ENCODE measurements at regions not wholly inside any gene's neighbourhood (a gene's known extent, or its start where the extent isn't known, plus 50 kb on each side); places are given as distances from the start of the nearest gene placed in this dataset.

DNA sequence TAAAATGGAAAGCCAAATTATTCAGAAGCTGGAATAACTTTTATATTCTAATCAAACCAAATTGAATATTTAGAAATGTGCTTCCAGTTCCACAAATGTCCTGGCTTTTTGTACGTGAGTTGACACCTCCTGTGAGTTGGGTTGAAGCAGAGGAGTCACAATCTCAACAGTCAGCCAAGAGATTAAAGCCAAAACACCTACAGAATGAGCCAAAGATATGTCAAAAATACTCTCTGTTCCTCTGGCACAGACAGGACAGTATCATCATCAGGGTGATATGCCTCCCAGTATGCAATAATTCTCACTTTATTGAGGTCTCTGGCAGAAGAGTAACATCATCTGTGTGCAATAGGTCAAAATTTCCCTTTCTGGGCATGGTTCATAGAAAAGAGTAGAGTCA lies 914.3 kb upstream of the AMELY start:
- no peaks in the 10 kb centered on the region for H3K4me1 Mint-ChIP-seq
- no peaks in the 10 kb centered on the region for H3K27me3 Mint-ChIP-seq
- H3K36me3 Mint-ChIP-seq (ENCODE audit: low read depth), result no peaks in the 10 kb centered on the region
- no peak overlapping the region for H3K4me3 Mint-ChIP-seq
- H3K9me3 Mint-ChIP-seq, result no peaks in the 10 kb centered on the region
- no peak for ATAC-seq (replicated peaks)
- no peak overlapping the region for H3K27ac Mint-ChIP-seq

- ATAC-seq (replicated peaks), result peak; percentile 35
- H3K4me1 Mint-ChIP-seq, result no peaks in the 10 kb centered on the region
- no peaks in the 10 kb centered on the region for H3K9me3 Mint-ChIP-seq
Measured at GRCh38 chrY:7821295-7822035, 909.9 kb upstream of the AMELY start.

DNA sequence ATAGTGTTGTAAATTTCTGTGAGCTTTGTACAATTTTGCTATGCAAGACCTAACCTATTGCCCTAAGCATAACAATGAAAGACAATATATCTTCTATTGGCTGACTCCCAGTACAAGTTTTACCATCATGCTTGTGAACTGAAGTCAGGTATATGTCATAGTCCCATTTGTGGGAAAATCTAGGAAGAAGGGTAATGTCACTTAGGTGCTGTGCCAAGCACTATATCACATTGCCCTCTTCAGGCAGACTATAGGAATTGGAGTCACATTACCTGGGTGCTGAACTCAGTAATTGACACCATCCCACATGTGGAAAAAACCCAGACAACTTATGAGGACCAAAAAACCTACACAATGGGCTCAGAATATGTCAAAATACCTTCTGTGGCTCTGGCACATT lies 907.4 kb upstream of the AMELY start:
- no peaks in the 10 kb centered on the region for H3K27me3 Mint-ChIP-seq
- no peaks in the 10 kb centered on the region for H3K9me3 Mint-ChIP-seq
- H3K27ac Mint-ChIP-seq, result no peak overlapping the region

More at GRCh38 chrY:7821295-7822035, 909.9 kb upstream of the AMELY start:
- Mint-ChIP-seq H3K27me3 (no peaks in the 10 kb centered on the region), H3K36me3 (ENCODE audit: low read depth) (no peaks in the 10 kb centered on the region), H3K27ac (peak overlapping the region; percentile 30), H3K4me3 (no peak overlapping the region)

GRCh38 chrY:7816567-7816966 lies 905.0 kb upstream of the AMELY start:
- Mint-ChIP-seq H3K4me1 (no peaks in the 10 kb centered on the region), H3K9me3 (no peaks in the 10 kb centered on the region), H3K4me3 (no peak overlapping the region), H3K27ac (no peak overlapping the region), H3K36me3 (ENCODE audit: low read depth) (no peaks in the 10 kb centered on the region), H3K27me3 (no peaks in the 10 kb centered on the region)
- peak; percentile 40 for ATAC-seq (replicated peaks)

More for the DNA sequence above, 907.4 kb upstream of the AMELY start:
- Mint-ChIP-seq H3K4me3 (no peak overlapping the region), H3K36me3 (ENCODE audit: low read depth) (no peaks in the 10 kb centered on the region), H3K4me1 (no peaks in the 10 kb centered on the region)
- ATAC-seq (replicated peaks), result peak; percentile 29

GRCh38 chrY:7815921-7816320 lies 904.4 kb upstream of the AMELY start:
- Mint-ChIP-seq H3K4me3 (no peak overlapping the region), H3K9me3 (no peaks in the 10 kb centered on the region), H3K36me3 (ENCODE audit: low read depth) (no peaks in the 10 kb centered on the region), H3K27me3 (no peaks in the 10 kb centered on the region), H3K4me1 (no peaks in the 10 kb centered on the region), H3K27ac (no peak overlapping the region)
- ATAC-seq (replicated peaks), result no peak

DNA sequence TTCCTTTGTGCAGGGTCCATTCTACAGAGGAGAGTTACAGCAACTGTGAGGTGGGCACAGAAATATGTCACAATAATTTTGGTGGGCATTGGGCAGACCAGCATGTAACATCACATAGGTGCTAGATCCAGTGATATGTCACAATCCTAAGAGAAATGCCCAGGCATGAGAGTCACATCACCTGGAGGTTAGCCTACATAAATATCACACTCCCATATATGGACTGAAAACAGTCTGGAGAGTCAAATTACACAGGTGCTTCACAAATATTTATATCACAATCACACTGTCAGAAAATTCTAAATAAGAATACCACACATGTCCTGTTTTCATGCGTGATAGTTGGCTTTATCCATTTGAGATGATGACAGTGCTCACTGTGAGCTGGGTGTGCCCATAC lies 903.7 kb upstream of the AMELY start:
- H3K36me3 Mint-ChIP-seq (ENCODE audit: low read depth), result no peaks in the 10 kb centered on the region
- no peak overlapping the region for H3K27ac Mint-ChIP-seq
- no peak overlapping the region for H3K4me3 Mint-ChIP-seq
- H3K9me3 Mint-ChIP-seq, result no peaks in the 10 kb centered on the region
- H3K4me1 Mint-ChIP-seq, result no peaks in the 10 kb centered on the region
- H3K27me3 Mint-ChIP-seq, result no peaks in the 10 kb centered on the region
- no peak for ATAC-seq (replicated peaks)

DNA sequence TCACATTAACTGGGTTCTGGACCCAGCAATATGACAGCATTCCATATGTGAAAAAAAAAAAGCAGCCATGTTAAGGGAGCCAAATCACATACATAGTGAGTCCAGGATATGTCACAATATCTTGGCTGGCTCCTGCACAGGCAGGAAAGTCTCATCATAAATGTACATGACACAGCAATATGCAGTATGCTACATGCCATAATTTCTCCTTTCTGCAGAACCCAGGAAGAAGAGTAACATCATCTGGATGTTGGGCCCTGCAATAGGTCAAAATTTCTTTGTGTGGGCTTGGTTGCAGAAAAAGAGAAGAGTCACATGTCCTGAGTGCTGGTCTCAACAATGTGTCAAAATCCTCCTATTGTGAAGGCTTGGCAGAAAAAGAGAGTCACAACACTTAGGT lies 902.8 kb upstream of the AMELY start:
- no peaks in the 10 kb centered on the region for H3K36me3 Mint-ChIP-seq (ENCODE audit: low read depth)
- ATAC-seq (replicated peaks), result no peak
- no peak overlapping the region for H3K4me3 Mint-ChIP-seq
- H3K27ac Mint-ChIP-seq, result no peak overlapping the region
- no peaks in the 10 kb centered on the region for H3K27me3 Mint-ChIP-seq
- no peaks in the 10 kb centered on the region for H3K9me3 Mint-ChIP-seq
- no peaks in the 10 kb centered on the region for H3K4me1 Mint-ChIP-seq

DNA sequence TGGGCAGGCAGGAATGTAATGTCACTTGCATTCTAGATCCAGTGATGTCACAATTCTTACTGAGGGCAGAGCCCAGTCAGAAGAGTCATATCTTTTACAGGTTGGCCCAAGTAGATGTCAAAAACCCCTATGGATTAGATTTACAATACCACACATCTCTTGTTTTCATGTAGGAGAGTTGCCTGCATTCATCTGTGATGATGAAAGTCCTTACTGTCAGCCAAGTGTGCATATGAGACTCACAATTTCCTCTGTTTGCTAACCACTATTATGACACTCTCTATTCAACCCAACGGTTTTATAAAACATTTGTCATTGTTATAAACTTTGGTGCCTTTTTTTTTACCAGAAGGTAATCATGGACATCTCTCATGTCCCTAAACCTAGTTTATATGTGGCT lies 898.8 kb upstream of the AMELY start:
- H3K27ac Mint-ChIP-seq, result no peak overlapping the region
- H3K9me3 Mint-ChIP-seq, result no peaks in the 10 kb centered on the region
- no peak overlapping the region for H3K4me3 Mint-ChIP-seq
- H3K36me3 Mint-ChIP-seq (ENCODE audit: low read depth), result no peaks in the 10 kb centered on the region
- H3K27me3 Mint-ChIP-seq, result no peaks in the 10 kb centered on the region
- no peaks in the 10 kb centered on the region for H3K4me1 Mint-ChIP-seq
- peak; percentile 24 for ATAC-seq (replicated peaks)

- no peaks in the 10 kb centered on the region for H3K27me3 Mint-ChIP-seq
- H3K27ac Mint-ChIP-seq, result no peak overlapping the region
- H3K9me3 Mint-ChIP-seq, result no peaks in the 10 kb centered on the region
- peak; percentile 23 for ATAC-seq (replicated peaks)
- no peaks in the 10 kb centered on the region for H3K4me1 Mint-ChIP-seq
- H3K36me3 Mint-ChIP-seq (ENCODE audit: low read depth), result no peaks in the 10 kb centered on the region
- no peak overlapping the region for H3K4me3 Mint-ChIP-seq
Measured at GRCh38 chrY:7807516-7807870, 895.9 kb upstream of the AMELY start.

GRCh38 chrY:7806592-7807515 lies 895.3 kb upstream of the AMELY start:
- H3K36me3 Mint-ChIP-seq (ENCODE audit: low read depth), result no peaks in the 10 kb centered on the region
- H3K27me3 Mint-ChIP-seq, result no peaks in the 10 kb centered on the region
- ATAC-seq (replicated peaks), result peak; percentile 49
- H3K27ac Mint-ChIP-seq, result no peak overlapping the region
- no peaks in the 10 kb centered on the region for H3K4me1 Mint-ChIP-seq
- H3K9me3 Mint-ChIP-seq, result no peaks in the 10 kb centered on the region
- H3K4me3 Mint-ChIP-seq, result no peak overlapping the region

DNA sequence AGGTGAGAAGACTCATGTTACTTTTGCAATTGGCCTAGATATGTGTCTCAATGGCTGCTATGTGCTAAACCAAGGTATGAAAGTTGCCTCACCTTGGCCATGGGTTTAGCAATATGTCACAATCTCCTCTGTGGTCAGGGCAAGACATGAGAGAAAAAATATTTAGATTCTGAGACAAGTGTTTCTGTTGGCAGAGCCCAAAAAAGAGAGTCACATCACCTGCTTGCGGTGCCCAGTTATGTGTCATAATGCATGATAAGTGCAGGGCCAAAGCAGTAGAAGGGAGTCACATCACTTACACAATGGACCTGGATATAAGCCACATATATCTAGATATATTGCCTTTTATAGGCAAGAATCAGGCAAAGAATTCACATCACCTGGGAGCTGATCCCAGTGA lies 894.1 kb upstream of the AMELY start:
- no peak for ATAC-seq (replicated peaks)
- H3K9me3 Mint-ChIP-seq, result no peaks in the 10 kb centered on the region
- H3K36me3 Mint-ChIP-seq (ENCODE audit: low read depth), result no peaks in the 10 kb centered on the region
- no peak overlapping the region for H3K27ac Mint-ChIP-seq
- H3K4me1 Mint-ChIP-seq, result no peaks in the 10 kb centered on the region
- H3K4me3 Mint-ChIP-seq, result no peak overlapping the region
- no peaks in the 10 kb centered on the region for H3K27me3 Mint-ChIP-seq

DNA sequence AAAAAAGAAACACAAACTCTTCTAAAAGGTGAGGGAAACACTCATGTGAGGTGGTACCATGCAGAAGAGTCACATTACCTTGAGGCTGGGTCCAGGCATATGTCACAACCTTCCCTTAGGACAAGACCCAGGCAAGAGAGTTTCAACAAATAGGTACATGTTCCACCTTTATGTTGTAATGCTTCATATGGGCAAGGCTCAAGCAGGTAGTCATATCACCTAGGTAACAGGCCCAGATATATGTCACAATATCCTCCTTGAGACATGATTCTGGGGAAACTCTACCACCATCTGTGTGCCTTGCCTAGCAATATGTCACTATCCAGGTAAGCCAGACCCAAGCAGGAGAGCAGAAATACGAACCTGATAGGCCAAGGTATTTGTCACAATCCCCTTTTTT lies 892.2 kb upstream of the AMELY start:
- no peak for ATAC-seq (replicated peaks)
- H3K4me1 Mint-ChIP-seq, result no peaks in the 10 kb centered on the region
- H3K4me3 Mint-ChIP-seq, result no peak overlapping the region
- H3K27ac Mint-ChIP-seq, result no peak overlapping the region
- H3K27me3 Mint-ChIP-seq, result no peaks in the 10 kb centered on the region
- H3K36me3 Mint-ChIP-seq (ENCODE audit: low read depth), result no peaks in the 10 kb centered on the region
- H3K9me3 Mint-ChIP-seq, result no peaks in the 10 kb centered on the region

GRCh38 chrY:7796128-7796527 lies 884.6 kb upstream of the AMELY start:
- Mint-ChIP-seq H3K4me3 (no peak overlapping the region), H3K27me3 (no peaks in the 10 kb centered on the region), H3K4me1 (no peaks in the 10 kb centered on the region), H3K9me3 (no peaks in the 10 kb centered on the region), H3K36me3 (ENCODE audit: low read depth) (no peaks in the 10 kb centered on the region), H3K27ac (no peak overlapping the region)
- no peak for ATAC-seq (replicated peaks)

- Mint-ChIP-seq H3K36me3 (ENCODE audit: low read depth) (no peaks in the 10 kb centered on the region), H3K27me3 (no peaks in the 10 kb centered on the region), H3K4me3 (no peak overlapping the region), H3K27ac (no peak overlapping the region), H3K4me1 (no peaks in the 10 kb centered on the region), H3K9me3 (no peaks in the 10 kb centered on the region)
- peak; percentile 50 for ATAC-seq (replicated peaks)
Measured at GRCh38 chrY:7794441-7794840, 882.9 kb upstream of the AMELY start.

DNA sequence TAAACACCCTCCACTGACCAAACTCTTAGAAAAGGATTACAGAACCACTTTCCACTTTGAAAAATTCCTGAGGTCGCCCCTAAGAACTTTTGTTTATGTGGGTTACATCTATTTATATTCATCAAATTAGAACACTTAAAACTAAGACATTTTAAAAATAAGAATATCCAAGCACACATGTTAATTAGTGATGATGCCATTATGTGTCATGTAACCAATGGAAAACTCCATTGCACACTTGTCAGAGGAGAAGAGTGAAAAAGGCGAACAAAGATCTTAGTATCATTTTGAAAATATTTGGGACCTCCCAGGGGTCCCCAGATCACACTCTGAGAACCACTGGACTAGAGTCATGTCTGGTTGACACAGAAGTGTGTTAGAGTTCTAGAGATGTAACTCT lies 882.4 kb upstream of the AMELY start:
- Mint-ChIP-seq H3K4me3 (no peak overlapping the region), H3K4me1 (no peaks in the 10 kb centered on the region), H3K27ac (no peak overlapping the region), H3K36me3 (ENCODE audit: low read depth) (no peaks in the 10 kb centered on the region), H3K9me3 (no peaks in the 10 kb centered on the region), H3K27me3 (no peaks in the 10 kb centered on the region)
- no peak for ATAC-seq (replicated peaks)
